Liver (tissue), 8 donors: ENCODE measurements at regions not wholly inside any gene's neighbourhood (a gene's known extent, or its start where the extent isn't known, plus 50 kb on each side); places are given as distances from the start of the nearest gene placed in this dataset.

Experiments used
- DNase-seq: peaks from one replicate; pipeline ENCODE4 v3.0.0-alpha.2; 2017; ENCODE audit warnings: low spot score
- H3K27ac ChIP-seq, 2 donors: one replicate each; pipeline ENCODE4 v1.7.0; 2013; ENCODE audit warnings: inconsistent platforms in 2 of 2, low read length in 2 of 2, control low read depth in 1 of 2, low read depth in 1 of 2, mild to moderate bottlenecking in 1 of 2
- H3K27me3 ChIP-seq, 4 donors: one replicate each; pipeline versions ENCODE4 v1.6.1 to v1.7.0; 2013; ENCODE audit warnings: low read length in 3 of 4, inconsistent platforms in 1 of 4, mild to moderate bottlenecking in 1 of 4, moderate library complexity in 1 of 4; ENCODE audit not compliant: control insufficient read depth in 4 of 4, insufficient read depth in 4 of 4
- H3K36me3 ChIP-seq, 4 donors: one replicate each; pipeline versions ENCODE4 v1.6.1 to v1.7.0; 2013; ENCODE audit warnings: low read length in 3 of 4, mild to moderate bottlenecking in 3 of 4, low read depth in 1 of 4, moderate library complexity in 1 of 4; ENCODE audit not compliant: control insufficient read depth in 4 of 4, insufficient read depth in 3 of 4
- H3K4me1 ChIP-seq, 4 donors: one replicate each; pipeline versions ENCODE4 v1.6.1 to v1.7.0; 2013; ENCODE audit warnings: low read length in 3 of 4, mild to moderate bottlenecking in 3 of 4, moderate library complexity in 1 of 4; ENCODE audit not compliant: control insufficient read depth in 4 of 4, insufficient read depth in 4 of 4
- H3K4me3 ChIP-seq, 3 donors: one replicate each; pipeline versions ENCODE4 v1.6.1 to v1.7.0; 2013; ENCODE audit warnings: low read length in 3 of 3, control low read depth in 1 of 3, low read depth in 1 of 3, mild to moderate bottlenecking in 1 of 3
- H3K9ac ChIP-seq, 2 donors: one replicate each; pipeline ENCODE4 v1.7.0; 2013; ENCODE audit warnings: low read length in 2 of 2, mild to moderate bottlenecking in 2 of 2, moderate library complexity in 2 of 2, control low read depth in 1 of 2, low read depth in 1 of 2
- H3K9me3 ChIP-seq, 4 donors: one replicate each; pipeline versions ENCODE4 v1.6.1 to v1.7.0; 2013; ENCODE audit warnings: low read length in 3 of 4; ENCODE audit not compliant: control insufficient read depth in 4 of 4
- ATF3 ChIP-seq: IDR thresholded peaks from 2 replicates; pipeline ENCODE4 v1.6.1; 2016; ENCODE audit warnings: antibody characterized with exemption
- EGR1 ChIP-seq, 2 donors: IDR thresholded peaks; 2 replicates each; pipeline ENCODE4 v1.6.1; 2016 to 2018; ENCODE audit warnings: antibody characterized with exemption in 2 of 2, low read depth in 2 of 2
- FOXA1 ChIP-seq: IDR thresholded peaks from 2 replicates; pipeline ENCODE4 v1.6.1; 2016; ENCODE audit warnings: antibody characterized with exemption
- FOXA2 ChIP-seq: IDR thresholded peaks from 2 replicates; pipeline ENCODE4 v1.6.1; 2016; ENCODE audit warnings: antibody characterized with exemption
- GABPA ChIP-seq, 2 donors: IDR thresholded peaks in 1 of 2; conservative IDR thresholded peaks in 1 of 2; 2 replicates each; pipeline ENCODE4 v1.6.1; 2016; ENCODE audit warnings: antibody characterized with exemption in 2 of 2, mild to moderate bottlenecking in 1 of 2, moderate library complexity in 1 of 2
- HNF4A ChIP-seq, 2 donors: conservative IDR thresholded peaks; 2 replicates each; pipeline ENCODE4 v1.6.1; 2016; ENCODE audit warnings: antibody characterized with exemption in 2 of 2, mild to moderate bottlenecking in 2 of 2
- HNF4G ChIP-seq: IDR thresholded peaks from 2 replicates; pipeline ENCODE4 v1.6.1; 2016; ENCODE audit warnings: antibody characterized with exemption
- JUND ChIP-seq, 2 donors: IDR thresholded peaks; 2 replicates each; pipeline ENCODE4 v1.6.1; 2016; ENCODE audit warnings: antibody characterized with exemption in 2 of 2
- MAX ChIP-seq: IDR thresholded peaks from 2 replicates; pipeline ENCODE4 v1.6.1; 2016; ENCODE audit warnings: antibody characterized with exemption
- NR2F2 ChIP-seq: IDR thresholded peaks from 2 replicates; pipeline ENCODE4 v1.6.1; 2016; ENCODE audit warnings: antibody characterized with exemption
- RAD21 ChIP-seq, 2 donors: IDR thresholded peaks; 2 replicates each; pipeline ENCODE4 v1.6.1; 2016; ENCODE audit warnings: antibody characterized with exemption in 2 of 2, mild to moderate bottlenecking in 2 of 2
- RXRA ChIP-seq, 2 donors: IDR thresholded peaks; 2 replicates each; pipeline ENCODE4 v1.6.1; 2017 to 2018; ENCODE audit warnings: antibody characterized with exemption in 2 of 2, mild to moderate bottlenecking in 1 of 2
- SP1 ChIP-seq: IDR thresholded peaks from 2 replicates; pipeline ENCODE4 v1.6.1; 2018; ENCODE audit warnings: antibody characterized with exemption, mild to moderate bottlenecking
- TAF1 ChIP-seq: conservative IDR thresholded peaks from 2 replicates; pipeline ENCODE4 v1.6.1; 2016; ENCODE audit warnings: antibody characterized with exemption, mild to moderate bottlenecking
- YY1 ChIP-seq: IDR thresholded peaks from 2 replicates; pipeline ENCODE4 v1.6.1; 2016; ENCODE audit warnings: antibody characterized with exemption, mild to moderate bottlenecking
- ZBTB33 ChIP-seq: IDR thresholded peaks from 2 replicates; pipeline ENCODE4 v1.6.1; 2016; ENCODE audit warnings: antibody characterized with exemption
- WGBS: extraction: QIAGEN DNeasy Blood & Tissue Kit; methylation state at CpG from one replicate; pipeline ENCODE4 v1.1.7; 2013; 5-methylcytosine and 5-hydroxymethylcytosine counted together
- TF ChIP-seq, protein P1 (sequence below): fragments of 150-350 bp; IDR thresholded peaks from 2 replicates; pipeline ENCODE4 v1.5.1; 2017; ENCODE audit warnings: improper control_type of control experiment, low read depth, low read length; ENCODE audit not compliant: missing input control
- TF ChIP-seq, protein P2 (sequence below): IDR thresholded peaks from 2 replicates; pipeline ENCODE4 v1.6.1; 2016; ENCODE audit warnings: antibody characterized with exemption, mild to moderate bottlenecking
- donor health status: healthy.
- donor health status: healthy.
- donor health status: healthy.
- donor health status: healthy.
- donor health status: healthy.

GRCh38 chr2:147546109-147546508 is 298.7 kb upstream of the ACVR2A start:
- H3K4me3 ChIP-seq = no peak overlapping the region
- no peaks in the 10 kb centered on the region for H3K27me3 ChIP-seq
- WGBS = 90% methylated on average over 1 of the region's 1 CpG
- no peak overlapping the region for H3K27ac ChIP-seq
- no peak for DNase-seq
- TF ChIP-seq JUND (IDR thresholded peaks at IDR 0.05) = no peak
- no peak for TF ChIP-seq GABPA (IDR thresholded peaks at IDR 0.05 in 1 of 2, conservative IDR thresholded peaks at IDR 0.05 in 1 of 2)
- TF ChIP-seq MAX = no peak
- TF ChIP-seq RAD21 (IDR thresholded peaks at IDR 0.05) = peak; percentile 19 to 22
- TF ChIP-seq FOXA1 = no peak
- TF ChIP-seq ZBTB33 = no peak
- TF ChIP-seq YY1 = no peak
- TF ChIP-seq RXRA (IDR thresholded peaks at IDR 0.05) = peak; percentile 61 to 68
- TF ChIP-seq NR2F2 = peak; percentile 96
- no peak for TF ChIP-seq HNF4G
- no peak for TF ChIP-seq ATF3
- TF ChIP-seq, protein P1, sequence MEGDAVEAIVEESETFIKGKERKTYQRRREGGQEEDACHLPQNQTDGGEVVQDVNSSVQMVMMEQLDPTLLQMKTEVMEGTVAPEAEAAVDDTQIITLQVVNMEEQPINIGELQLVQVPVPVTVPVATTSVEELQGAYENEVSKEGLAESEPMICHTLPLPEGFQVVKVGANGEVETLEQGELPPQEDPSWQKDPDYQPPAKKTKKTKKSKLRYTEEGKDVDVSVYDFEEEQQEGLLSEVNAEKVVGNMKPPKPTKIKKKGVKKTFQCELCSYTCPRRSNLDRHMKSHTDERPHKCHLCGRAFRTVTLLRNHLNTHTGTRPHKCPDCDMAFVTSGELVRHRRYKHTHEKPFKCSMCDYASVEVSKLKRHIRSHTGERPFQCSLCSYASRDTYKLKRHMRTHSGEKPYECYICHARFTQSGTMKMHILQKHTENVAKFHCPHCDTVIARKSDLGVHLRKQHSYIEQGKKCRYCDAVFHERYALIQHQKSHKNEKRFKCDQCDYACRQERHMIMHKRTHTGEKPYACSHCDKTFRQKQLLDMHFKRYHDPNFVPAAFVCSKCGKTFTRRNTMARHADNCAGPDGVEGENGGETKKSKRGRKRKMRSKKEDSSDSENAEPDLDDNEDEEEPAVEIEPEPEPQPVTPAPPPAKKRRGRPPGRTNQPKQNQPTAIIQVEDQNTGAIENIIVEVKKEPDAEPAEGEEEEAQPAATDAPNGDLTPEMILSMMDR = no peak
- no peak for TF ChIP-seq FOXA2
- TF ChIP-seq TAF1 = no peak
- TF ChIP-seq HNF4A (conservative IDR thresholded peaks at IDR 0.05) = no peak
- TF ChIP-seq SP1 = peak; percentile 22
- TF ChIP-seq, protein P2, sequence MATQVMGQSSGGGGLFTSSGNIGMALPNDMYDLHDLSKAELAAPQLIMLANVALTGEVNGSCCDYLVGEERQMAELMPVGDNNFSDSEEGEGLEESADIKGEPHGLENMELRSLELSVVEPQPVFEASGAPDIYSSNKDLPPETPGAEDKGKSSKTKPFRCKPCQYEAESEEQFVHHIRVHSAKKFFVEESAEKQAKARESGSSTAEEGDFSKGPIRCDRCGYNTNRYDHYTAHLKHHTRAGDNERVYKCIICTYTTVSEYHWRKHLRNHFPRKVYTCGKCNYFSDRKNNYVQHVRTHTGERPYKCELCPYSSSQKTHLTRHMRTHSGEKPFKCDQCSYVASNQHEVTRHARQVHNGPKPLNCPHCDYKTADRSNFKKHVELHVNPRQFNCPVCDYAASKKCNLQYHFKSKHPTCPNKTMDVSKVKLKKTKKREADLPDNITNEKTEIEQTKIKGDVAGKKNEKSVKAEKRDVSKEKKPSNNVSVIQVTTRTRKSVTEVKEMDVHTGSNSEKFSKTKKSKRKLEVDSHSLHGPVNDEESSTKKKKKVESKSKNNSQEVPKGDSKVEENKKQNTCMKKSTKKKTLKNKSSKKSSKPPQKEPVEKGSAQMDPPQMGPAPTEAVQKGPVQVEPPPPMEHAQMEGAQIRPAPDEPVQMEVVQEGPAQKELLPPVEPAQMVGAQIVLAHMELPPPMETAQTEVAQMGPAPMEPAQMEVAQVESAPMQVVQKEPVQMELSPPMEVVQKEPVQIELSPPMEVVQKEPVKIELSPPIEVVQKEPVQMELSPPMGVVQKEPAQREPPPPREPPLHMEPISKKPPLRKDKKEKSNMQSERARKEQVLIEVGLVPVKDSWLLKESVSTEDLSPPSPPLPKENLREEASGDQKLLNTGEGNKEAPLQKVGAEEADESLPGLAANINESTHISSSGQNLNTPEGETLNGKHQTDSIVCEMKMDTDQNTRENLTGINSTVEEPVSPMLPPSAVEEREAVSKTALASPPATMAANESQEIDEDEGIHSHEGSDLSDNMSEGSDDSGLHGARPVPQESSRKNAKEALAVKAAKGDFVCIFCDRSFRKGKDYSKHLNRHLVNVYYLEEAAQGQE = no peak
- TF ChIP-seq EGR1 (IDR thresholded peaks at IDR 0.05; ENCODE audit: low read depth in 2 of 2) = no peak
- no peaks in the 10 kb centered on the region for H3K36me3 ChIP-seq
- H3K9ac ChIP-seq = no peak overlapping the region
- H3K4me1 ChIP-seq = no peaks in the 10 kb centered on the region
- no peaks in the 10 kb centered on the region for H3K9me3 ChIP-seq

DNA sequence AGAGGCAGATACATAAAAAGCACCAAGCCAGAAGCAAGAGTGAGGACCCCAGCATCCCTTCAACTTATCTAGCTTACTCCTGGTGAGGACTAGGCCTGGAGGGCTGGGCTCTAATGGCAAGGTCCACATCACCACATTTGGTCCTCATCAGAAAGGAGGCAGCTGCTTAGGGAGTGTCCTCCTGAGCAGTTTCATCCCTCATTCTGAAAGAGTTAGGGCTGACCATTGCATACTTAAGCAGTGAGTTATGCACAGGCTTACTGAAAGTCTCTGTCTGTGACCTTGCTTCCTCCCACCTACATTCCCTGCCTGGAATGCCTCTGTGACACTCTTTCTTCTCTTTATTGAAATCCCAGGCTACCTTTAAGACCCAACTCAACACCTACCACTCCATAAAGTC is 301.8 kb upstream of the ACVR2A start:
- no peak overlapping the region for H3K9ac ChIP-seq

More for the DNA sequence above, 301.8 kb upstream of the ACVR2A start:
- H3K4me1 ChIP-seq = no peaks in the 10 kb centered on the region
- H3K27me3 ChIP-seq = no peaks in the 10 kb centered on the region
- TF ChIP-seq EGR1 (IDR thresholded peaks at IDR 0.05; ENCODE audit: low read depth in 2 of 2) (no peak), NR2F2 (no peak), HNF4G (no peak), RAD21 (IDR thresholded peaks at IDR 0.05) (no peak), ZBTB33 (no peak), RXRA (IDR thresholded peaks at IDR 0.05) (no peak), SP1 (no peak), FOXA1 (no peak), TAF1 (no peak), MAX (no peak), FOXA2 (no peak), YY1 (no peak)
- TF ChIP-seq, protein P1 = no peak
- H3K4me3 ChIP-seq = no peak overlapping the region
- no peak overlapping the region for H3K27ac ChIP-seq
- DNase-seq = no peak
- H3K9me3 ChIP-seq = no peaks in the 10 kb centered on the region
- no peaks in the 10 kb centered on the region for H3K36me3 ChIP-seq
